PFSK-1 (cell line): ENCODE measurements at regions not wholly inside any gene's neighbourhood (a gene's known extent, or its start where the extent isn't known, plus 50 kb on each side); places are given as distances from the start of the nearest gene placed in this dataset.

Experiments
- FOXP2 ChIP-seq: optimal IDR thresholded peaks from 2 replicates; pipeline ENCODE3; 2011; ENCODE audit warnings: borderline replicate concordance, control low read depth, inconsistent platforms; ENCODE audit not compliant: insufficient read depth; ENCODE audit errors: extremely low read length, extremely low read depth
- POLR2AphosphoS5 ChIP-seq: IDR thresholded peaks from 2 replicates; pipeline ENCODE4 v1.6.1; 2012; ENCODE audit warnings: low read depth, mild to moderate bottlenecking, control low read depth, low read length, moderate library complexity
- REST ChIP-seq, 2 experiments: IDR thresholded peaks; 2 replicates each; pipeline versions ENCODE4 v1.6.1 to v1.8.0; 2011 to 2012; ENCODE audit warnings: low read depth in 2 of 2, low read length in 2 of 2, control low read depth in 1 of 2, inconsistent platforms in 1 of 2, mild to moderate bottlenecking in 1 of 2, moderate library complexity in 1 of 2; ENCODE audit not compliant: insufficient read depth in 1 of 2
- SIN3A ChIP-seq: IDR thresholded peaks from 2 replicates; pipeline ENCODE4 v1.6.1; 2012; ENCODE audit warnings: mild to moderate bottlenecking, low read length, moderate library complexity, borderline replicate concordance; ENCODE audit not compliant: insufficient read depth
- TAF1 ChIP-seq: IDR thresholded peaks from 2 replicates; pipeline ENCODE4 v1.6.1; 2012; ENCODE audit warnings: low read length, control low read depth, borderline replicate concordance; ENCODE audit not compliant: insufficient read depth

GRCh38 chr3:56938530-56938929 is 121.9 kb upstream of the SPATA12 start:
- TF ChIP-seq POLR2AphosphoS5 (no peak), REST (IDR thresholded peaks at IDR 0.05; ENCODE audit: insufficient read depth in 1 of 2, low read depth in 2 of 2, low read length in 2 of 2) (no peak), TAF1 (no peak), SIN3A (no peak), FOXP2 (no peak)
